SK-MEL-5 (cell line): ENCODE measurements at regions not wholly inside any gene's neighbourhood (a gene's known extent, or its start where the extent isn't known, plus 50 kb on each side); places are given as distances from the start of the nearest gene placed in this dataset.
"Not testable (repeated sequence)": the region's sequence is repeated elsewhere in the genome, so short reads cannot be mapped to it uniquely, and the experiment has no call there.

Experiments
- DNase-seq: peaks from one replicate; pipeline ENCODE4 v3.0.0-alpha.2; 2016; ENCODE audit warnings: low read depth, low spot score
- in situ Hi-C: cut with HindIII; loops from 2 replicates; pipeline ENCODE4 v1.10.0; 2016; ENCODE audit warnings: low sequenced_read_pairs, high pct_unique_total_duplicates, low pct_unique_long_range_greater_than_20kb

GRCh38 chr12:60724984-60725383 lies 1129.2 kb downstream of the SLC16A7 start:
- no peak for DNase-seq
- in situ Hi-C loops, result no loop called here

- in situ Hi-C loops, result no loop called here
- no peak for DNase-seq
Measured at GRCh38 chr12:60752589-60752988, 1156.8 kb downstream of the SLC16A7 start.

GRCh38 chr12:60758224-60758623 lies 1162.4 kb downstream of the SLC16A7 start:
- no peak for DNase-seq
- in situ Hi-C loops, result no loop called here

- in situ Hi-C loops, result no loop called here
- no peak for DNase-seq
Measured at GRCh38 chr12:60760965-60761364, 1165.1 kb downstream of the SLC16A7 start.

- DNase-seq, in situ Hi-C loops: not testable (repeated sequence)
Measured at GRCh38 chr12:60801166-60801565, 1205.3 kb downstream of the SLC16A7 start.

GRCh38 chr12:60803147-60803546 lies 1207.3 kb downstream of the SLC16A7 start:
- in situ Hi-C loops, result no loop called here
- no peak for DNase-seq

GRCh38 chr12:60805364-60805763 lies 1209.5 kb downstream of the SLC16A7 start:
- in situ Hi-C loops, result no loop called here
- no peak for DNase-seq

- no peak for DNase-seq
- in situ Hi-C loops, result no loop called here
Measured at GRCh38 chr12:60819794-60820193, 1224.0 kb downstream of the SLC16A7 start.

- in situ Hi-C loops, result no loop called here
- DNase-seq, result no peak
Measured at GRCh38 chr12:60822580-60822979, 1226.8 kb downstream of the SLC16A7 start.

GRCh38 chr12:60830381-60830780 lies 1234.6 kb downstream of the SLC16A7 start:
- in situ Hi-C loops, result no loop called here

GRCh38 chr12:60832290-60832689 lies 1236.5 kb downstream of the SLC16A7 start:
- in situ Hi-C loops, result no loop called here
- no peak for DNase-seq

More at GRCh38 chr12:60830381-60830780, 1234.6 kb downstream of the SLC16A7 start:
- no peak for DNase-seq

- DNase-seq, result no peak
- in situ Hi-C loops, result no loop called here
Measured at GRCh38 chr12:60834372-60834771, 1238.5 kb downstream of the SLC16A7 start.

GRCh38 chr12:60834806-60835205 lies 1239.0 kb downstream of the SLC16A7 start:
- no peak for DNase-seq
- in situ Hi-C loops, result no loop called here

GRCh38 chr12:60836651-60837050 lies 1240.8 kb downstream of the SLC16A7 start:
- in situ Hi-C loops, result no loop called here
- no peak for DNase-seq

- in situ Hi-C loops, result no loop called here
Measured at GRCh38 chr12:60842181-60842580, 1246.4 kb downstream of the SLC16A7 start.

GRCh38 chr12:60844101-60844500 lies 1248.3 kb downstream of the SLC16A7 start:
- no peak for DNase-seq
- in situ Hi-C loops, result no loop called here

More at GRCh38 chr12:60842181-60842580, 1246.4 kb downstream of the SLC16A7 start:
- no peak for DNase-seq

- no peak for DNase-seq
- in situ Hi-C loops, result no loop called here
Measured at GRCh38 chr12:60844875-60845274, 1249.0 kb downstream of the SLC16A7 start.

GRCh38 chr12:60845696-60846095 lies 1249.9 kb downstream of the SLC16A7 start:
- in situ Hi-C loops, result no loop called here
- no peak for DNase-seq

- DNase-seq, result no peak
- in situ Hi-C loops, result no loop called here
Measured at GRCh38 chr12:60847281-60847680, 1251.5 kb downstream of the SLC16A7 start.

GRCh38 chr12:60849723-60850122 lies 1253.9 kb downstream of the SLC16A7 start:
- in situ Hi-C loops, result no loop called here

More at GRCh38 chr12:60849723-60850122, 1253.9 kb downstream of the SLC16A7 start:
- no peak for DNase-seq
